HG02973 (cell line): ENCODE measurements at regions not wholly inside any gene's neighbourhood (a gene's known extent, or its start where the extent isn't known, plus 50 kb on each side); places are given as distances from the start of the nearest gene placed in this dataset.
"Not testable (repeated sequence)": the region's sequence is repeated elsewhere in the genome, so short reads cannot be mapped to it uniquely, and the experiment has no call there.

ENCODE experiments used
- ATAC-seq: cut with Tn5 transposase; IDR thresholded peaks from one replicate; pipeline ENCODE4 v1.9.1; 2021; ENCODE audit warnings: moderate library complexity; ENCODE audit not compliant: unreplicated experiment

DNA sequence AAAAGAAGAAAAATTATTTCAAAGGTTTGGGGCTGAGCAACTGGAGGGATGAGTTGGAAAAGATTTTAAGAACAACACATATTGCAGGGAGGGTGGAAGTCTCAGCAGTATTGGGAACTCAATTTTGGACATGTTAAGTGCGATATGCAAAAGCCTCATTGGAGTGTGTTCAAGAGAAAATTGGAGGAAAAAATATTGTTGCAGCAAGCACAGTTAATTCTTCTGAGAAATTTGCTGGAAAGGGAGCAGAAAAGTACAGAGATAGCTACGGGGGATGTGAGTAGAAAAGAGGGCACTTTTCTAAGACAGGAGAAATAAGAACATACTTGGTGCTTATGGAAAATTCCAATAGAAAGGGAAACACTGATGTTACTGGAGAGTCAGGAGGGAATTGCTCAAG is 59.8 kb upstream of the MAGI2 start:
- ATAC-seq: no peak

DNA sequence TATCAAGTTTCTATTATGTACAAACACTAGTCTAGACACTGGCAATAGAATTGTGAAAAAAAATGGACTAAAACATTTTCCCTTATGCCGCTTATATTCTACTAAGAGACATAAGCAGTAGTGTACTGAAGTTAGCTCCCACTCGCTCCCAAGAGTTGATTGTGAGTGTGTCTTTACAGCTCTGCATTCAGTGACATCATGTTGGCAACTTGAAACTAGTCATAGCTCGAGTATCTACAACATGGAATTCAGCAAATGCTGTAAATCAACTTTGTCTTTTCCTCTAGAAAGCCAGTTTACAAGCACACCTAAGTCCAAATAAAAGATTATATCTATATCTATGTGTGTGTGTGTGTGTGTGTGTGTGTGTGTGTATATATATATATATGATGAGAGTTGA is 58.8 kb upstream of the MAGI2 start:
- no peak for ATAC-seq

DNA sequence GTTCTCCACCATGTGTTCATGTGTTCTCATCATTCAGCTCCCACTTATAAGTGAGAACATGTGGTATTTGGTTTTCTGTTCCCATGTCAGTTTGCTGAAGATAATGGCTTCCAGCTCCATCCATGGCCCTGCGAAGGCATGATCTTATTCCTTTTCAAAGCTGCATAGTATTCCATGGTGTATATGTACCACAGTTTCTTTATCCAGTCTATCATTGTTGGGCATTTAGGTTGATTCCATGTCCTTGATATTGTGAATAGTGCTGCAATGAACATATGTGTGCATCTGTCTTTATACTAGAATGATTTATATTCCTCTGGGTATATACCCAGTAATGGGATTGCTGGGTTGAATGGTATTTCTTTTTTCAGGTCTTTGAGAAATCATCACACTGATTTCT is 57.6 kb upstream of the MAGI2 start:
- not testable (repeated sequence) for ATAC-seq

DNA sequence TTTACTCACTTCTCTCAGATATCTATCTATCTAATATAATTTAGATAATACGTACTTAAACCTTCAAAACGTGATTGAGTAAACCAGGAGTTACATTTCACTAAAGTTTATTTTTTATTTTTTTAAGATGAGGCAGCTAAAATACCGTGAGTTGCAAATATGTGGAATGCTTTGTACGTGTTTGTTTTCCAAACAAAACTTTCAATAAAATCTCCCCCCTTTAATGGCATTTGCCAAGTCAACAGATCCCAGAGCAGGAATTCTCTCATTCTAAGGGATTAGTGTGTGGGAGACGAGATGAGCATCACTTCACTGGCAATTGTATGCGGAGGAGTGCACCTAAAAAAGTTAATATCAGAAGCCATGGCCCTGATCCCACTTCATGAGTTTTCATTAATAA is 53.7 kb upstream of the MAGI2 start:
- ATAC-seq: no peak

DNA sequence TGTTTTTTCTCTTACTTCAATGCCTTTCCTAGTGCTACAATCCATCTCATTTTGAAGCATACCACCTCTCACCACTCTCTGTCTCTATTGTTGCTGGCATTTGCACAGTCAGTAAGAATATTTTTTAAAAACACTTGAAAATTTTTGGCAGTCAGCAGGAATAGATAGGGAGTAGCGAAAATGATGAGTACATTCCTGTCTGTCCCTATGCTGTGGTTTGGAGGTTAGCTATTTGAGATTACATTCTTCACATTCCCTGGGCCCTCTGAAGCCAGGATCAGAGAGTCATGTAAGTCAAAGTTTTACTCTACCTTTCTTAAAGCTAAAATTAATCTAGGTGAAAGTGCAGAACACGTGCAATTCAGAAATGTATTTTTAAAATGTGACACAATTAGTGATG is 53.0 kb upstream of the MAGI2 start:
- ATAC-seq: no peak

DNA sequence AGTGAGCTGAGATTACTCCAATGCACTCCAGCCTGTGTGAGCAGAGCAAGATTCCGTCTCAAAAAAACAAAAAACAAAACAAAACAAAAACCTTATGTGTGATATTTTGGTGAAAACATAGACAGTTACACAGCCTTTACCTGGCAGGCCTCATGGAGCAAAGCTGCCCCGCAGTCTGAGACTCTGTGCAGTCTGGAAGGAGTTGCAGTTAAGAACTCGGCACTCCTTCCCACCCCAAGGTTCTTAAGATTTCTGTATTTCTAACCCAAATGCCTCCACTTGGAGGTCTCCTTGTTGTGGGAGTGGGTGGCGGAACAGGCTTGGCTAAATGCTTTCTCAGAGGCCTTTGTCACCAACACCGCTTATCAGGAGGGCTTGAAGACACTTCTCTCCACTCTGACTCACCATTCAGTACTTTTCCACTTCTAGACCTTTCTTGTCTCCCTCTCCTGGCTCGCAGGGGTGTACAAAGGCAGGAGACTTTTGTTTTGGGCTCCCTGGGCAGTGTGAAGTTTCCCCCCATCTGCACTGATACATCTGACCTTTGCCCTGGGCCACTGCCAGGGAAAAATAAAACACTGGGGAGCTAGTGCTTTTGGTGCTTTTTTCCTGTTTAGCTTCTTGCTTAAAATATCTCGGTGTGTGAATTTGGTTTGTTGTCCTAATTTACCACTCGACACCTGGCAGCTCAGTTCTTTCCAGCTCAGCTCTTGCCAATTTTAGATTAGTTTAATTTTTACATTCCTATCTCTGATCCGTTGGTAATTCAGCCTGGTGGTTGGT is 51.3 kb upstream of the MAGI2 start:
- no peak for ATAC-seq
